ENCODE measurements at regions not wholly inside any gene's neighbourhood (a gene's known extent, or its start where the extent isn't known, plus 50 kb on each side); places are given as distances from the start of the nearest gene placed in this dataset.
A peak's percentile ranks its signal among the peaks of the same experiment; 100 is the strongest.

- FAIRE-seq (no peak), DNase-seq (ENCODE audit: extremely low spot score, insufficient read length, low read depth) (no peak)
Measured at GRCh38 chr1:185594786-185595410, 139.3 kb upstream of the HMCN1 start.

GRCh38 chr1:185593271-185593670 is 140.9 kb upstream of the HMCN1 start:
- FAIRE-seq, result no peak

GRCh38 chr1:185585770-185586169 is 148.4 kb upstream of the HMCN1 start:
- no peak for FAIRE-seq
- no peak for DNase-seq (ENCODE audit: extremely low spot score, insufficient read length, low read depth)

More at GRCh38 chr1:185593271-185593670, 140.9 kb upstream of the HMCN1 start:
- DNase-seq (ENCODE audit: extremely low spot score, insufficient read length, low read depth), result no peak

- DNase-seq (ENCODE audit: extremely low spot score, insufficient read length, low read depth) (no peak), FAIRE-seq (no peak)
Measured at GRCh38 chr1:185581961-185582725, 152.0 kb upstream of the HMCN1 start.

GRCh38 chr1:185581020-185581419 is 153.2 kb upstream of the HMCN1 start:
- no peak for DNase-seq (ENCODE audit: extremely low spot score, insufficient read length, low read depth)
- no peak for FAIRE-seq

- FAIRE-seq (no peak), DNase-seq (ENCODE audit: extremely low spot score, insufficient read length, low read depth) (no peak)
Measured at GRCh38 chr1:185578293-185578692, 155.9 kb upstream of the HMCN1 start.

- FAIRE-seq (no peak), DNase-seq (ENCODE audit: extremely low spot score, insufficient read length, low read depth) (no peak)
Measured at GRCh38 chr1:185574139-185574875, 159.9 kb upstream of the HMCN1 start.

GRCh38 chr1:185573677-185574076 is 160.5 kb upstream of the HMCN1 start:
- FAIRE-seq (no peak), DNase-seq (ENCODE audit: extremely low spot score, insufficient read length, low read depth) (no peak)

- no peak for DNase-seq (ENCODE audit: extremely low spot score, insufficient read length, low read depth)
- FAIRE-seq, result no peak
Measured at GRCh38 chr1:185573162-185573561, 161.0 kb upstream of the HMCN1 start.

GRCh38 chr1:185570962-185571361 is 163.2 kb upstream of the HMCN1 start:
- FAIRE-seq, result no peak
- DNase-seq (ENCODE audit: extremely low spot score, insufficient read length, low read depth), result no peak

GRCh38 chr1:185568155-185569123 is 165.8 kb upstream of the HMCN1 start:
- DNase-seq (ENCODE audit: extremely low spot score, insufficient read length, low read depth), result no peak
- FAIRE-seq, result no peak

- FAIRE-seq (no peak), DNase-seq (ENCODE audit: extremely low spot score, insufficient read length, low read depth) (no peak)
Measured at GRCh38 chr1:185567440-185567839, 166.8 kb upstream of the HMCN1 start.

GRCh38 chr1:185566995-185567394 is 167.2 kb upstream of the HMCN1 start:
- FAIRE-seq (no peak), DNase-seq (ENCODE audit: extremely low spot score, insufficient read length, low read depth) (peak; percentile 11)

- FAIRE-seq, result peak; percentile 5
- DNase-seq (ENCODE audit: extremely low spot score, insufficient read length, low read depth), result no peak
Measured at GRCh38 chr1:185565302-185565701, 168.9 kb upstream of the HMCN1 start.

GRCh38 chr1:185564816-185565215 is 169.4 kb upstream of the HMCN1 start:
- no peak for FAIRE-seq
- no peak for DNase-seq (ENCODE audit: extremely low spot score, insufficient read length, low read depth)

- no peak for DNase-seq (ENCODE audit: extremely low spot score, insufficient read length, low read depth)
- no peak for FAIRE-seq
Measured at GRCh38 chr1:185562461-185563359, 171.5 kb upstream of the HMCN1 start.

- DNase-seq (ENCODE audit: extremely low spot score, insufficient read length, low read depth) (no peak), FAIRE-seq (no peak)
Measured at GRCh38 chr1:185561629-185562028, 172.6 kb upstream of the HMCN1 start.

GRCh38 chr1:185560760-185561159 is 173.4 kb upstream of the HMCN1 start:
- DNase-seq (ENCODE audit: extremely low spot score, insufficient read length, low read depth), result no peak
- peak; percentile 72 for FAIRE-seq

All from GM18507 (cell line).